CD4-positive, alpha-beta T cell treated with Interleukin-4 for 4 hours (primary cell): ENCODE measurements at regions not wholly inside any gene's neighbourhood (a gene's known extent, or its start where the extent isn't known, plus 50 kb on each side); places are given as distances from the start of the nearest gene placed in this dataset.
A peak's percentile ranks its signal among the peaks of the same experiment; 100 is the strongest.
"Not testable (repeated sequence)": the region's sequence is repeated elsewhere in the genome, so short reads cannot be mapped to it uniquely, and the experiment has no call there.

Source experiments
- DNase-seq: peaks from one replicate; pipeline ENCODE4 v3.0.0-alpha.2; 2020

GRCh38 chr22:40094485-40094884, 83.2 kb upstream of the TNRC6B start:
- DNase-seq = peak; percentile 23

- not testable (repeated sequence) for DNase-seq
Observed at GRCh38 chr22:40099887-40100286, 77.8 kb upstream of the TNRC6B start.

GRCh38 chr22:40105755-40106154, 72.0 kb upstream of the TNRC6B start:
- DNase-seq = no peak

GRCh38 chr22:40107244-40107643, 70.5 kb upstream of the TNRC6B start:
- DNase-seq = no peak

- no peak for DNase-seq
Observed at GRCh38 chr22:40107851-40108378, 69.8 kb upstream of the TNRC6B start.

GRCh38 chr22:40108396-40108795, 69.3 kb upstream of the TNRC6B start:
- DNase-seq = no peak

GRCh38 chr22:40108926-40109325, 68.8 kb upstream of the TNRC6B start:
- DNase-seq = not testable (repeated sequence)

GRCh38 chr22:40111451-40111850, 66.3 kb upstream of the TNRC6B start:
- DNase-seq = no peak

GRCh38 chr22:40112595-40112994, 65.1 kb upstream of the TNRC6B start:
- no peak for DNase-seq

GRCh38 chr22:40113696-40114095, 64.0 kb upstream of the TNRC6B start:
- no peak for DNase-seq

GRCh38 chr22:40114411-40114810, 63.3 kb upstream of the TNRC6B start:
- DNase-seq = no peak

- DNase-seq = peak; percentile 64
Observed at GRCh38 chr22:40116496-40117200, 61.1 kb upstream of the TNRC6B start.

- no peak for DNase-seq
Observed at GRCh38 chr22:40118979-40119378, 58.7 kb upstream of the TNRC6B start.

GRCh38 chr22:40120848-40121247, 56.9 kb upstream of the TNRC6B start:
- no peak for DNase-seq

- DNase-seq = peak; percentile 8
Observed at GRCh38 chr22:40121461-40121860, 56.3 kb upstream of the TNRC6B start.

GRCh38 chr22:40122792-40123191, 54.9 kb upstream of the TNRC6B start:
- no peak for DNase-seq

GRCh38 chr22:40123387-40123786, 54.3 kb upstream of the TNRC6B start:
- no peak for DNase-seq
